GM06990 (cell line): ENCODE measurements at regions not wholly inside any gene's neighbourhood (a gene's known extent, or its start where the extent isn't known, plus 50 kb on each side); places are given as distances from the start of the nearest gene placed in this dataset.
A peak's percentile ranks its signal among the peaks of the same experiment; 100 is the strongest.

Experiments
- DNase-seq: peaks from one replicate; pipeline ENCODE4 v3.0.0-alpha.2; 2011; ENCODE audit not compliant: insufficient read length; ENCODE audit errors: extremely low read depth
- H3K27me3 ChIP-seq: replicated peaks from 2 replicates; pipeline ENCODE4 v1.6.0; 2011; ENCODE audit warnings: low read length; ENCODE audit not compliant: control insufficient read depth, insufficient read depth
- H3K36me3 ChIP-seq: 2 replicates; pipeline ENCODE4 v1.5.1; 2011; ENCODE audit warnings: low read length; ENCODE audit not compliant: control insufficient read depth, insufficient read depth
- H3K4me3 ChIP-seq: replicated peaks from 2 replicates; pipeline ENCODE4 v1.5.1; 2011; ENCODE audit warnings: low read depth, mild to moderate bottlenecking, control low read depth, low read length
- CTCF ChIP-seq: IDR thresholded peaks from 2 replicates; pipeline ENCODE4 v1.5.1; 2011; ENCODE audit warnings: low read length, control low read depth, mild to moderate bottlenecking, inconsistent platforms; ENCODE audit not compliant: insufficient read depth, poor library complexity, severe bottlenecking

- Histone ChIP-seq H3K27me3 (no peaks in the 10 kb centered on the region; the same call in 1 of the 2 replicates), H3K4me3 (no peak overlapping the region), H3K36me3 (no peaks in the 10 kb centered on the region)
- no peak for TF ChIP-seq CTCF
- DNase-seq = no peak
Measured at GRCh38 chr6:132168961-132169360, 217.8 kb upstream of the CCN2 start.

GRCh38 chr6:132167929-132168892 lies 217.0 kb upstream of the CCN2 start:
- Histone ChIP-seq H3K4me3 (no peak overlapping the region), H3K27me3 (no peaks in the 10 kb centered on the region; the same call in 1 of the 2 replicates), H3K36me3 (no peaks in the 10 kb centered on the region)
- no peak for TF ChIP-seq CTCF
- no peak for DNase-seq

- Histone ChIP-seq H3K4me3 (no peak overlapping the region), H3K36me3 (no peaks in the 10 kb centered on the region), H3K27me3 (no peaks in the 10 kb centered on the region; the same call in 1 of the 2 replicates)
- no peak for TF ChIP-seq CTCF
- DNase-seq = no peak
Measured at GRCh38 chr6:132166526-132167051, 215.4 kb upstream of the CCN2 start.

- Histone ChIP-seq H3K4me3 (no peak overlapping the region), H3K36me3 (no peaks in the 10 kb centered on the region), H3K27me3 (no peaks in the 10 kb centered on the region)
- DNase-seq = no peak
- TF ChIP-seq CTCF = no peak
Measured at GRCh38 chr6:132165677-132166076, 214.5 kb upstream of the CCN2 start.

GRCh38 chr6:132161283-132161682 lies 210.1 kb upstream of the CCN2 start:
- H3K4me3 ChIP-seq = no peak overlapping the region
- H3K36me3 ChIP-seq = no peaks in the 10 kb centered on the region
- TF ChIP-seq CTCF = peak; percentile 49
- DNase-seq = no peak
- no peaks in the 10 kb centered on the region for H3K27me3 ChIP-seq
